T-helper 17 cell (primary cell): ENCODE measurements at regions not wholly inside any gene's neighbourhood (a gene's known extent, or its start where the extent isn't known, plus 50 kb on each side); places are given as distances from the start of the nearest gene placed in this dataset.

Source experiments
- ATAC-seq: fragments of 150-1000 bp; cut with Tn5 transposase; 2 replicates; pipeline ENCODE4 v1.10.0; 2021; ENCODE audit warnings: mild to moderate bottlenecking, moderate library complexity
- DNase-seq, 3 donors: peaks; one replicate each; pipeline versions ENCODE4 v3.0.0 to v3.0.0-alpha.2; 2020 to 2021
- H3K9me3 ChIP-seq: one replicate; pipeline ENCODE4 v1.7.0; 2013; ENCODE audit warnings: low read length, mild to moderate bottlenecking; ENCODE audit not compliant: control insufficient read depth, poor library complexity, severe bottlenecking
- H3K27ac Mint-ChIP-seq: one replicate; pipeline ENCODE4 v1.8.0; 2022; ENCODE audit warnings: mild to moderate bottlenecking, moderate library complexity, mixed read lengths
- H3K27me3 Mint-ChIP-seq: one replicate; pipeline ENCODE4 v1.8.0; 2022; ENCODE audit warnings: mixed read lengths
- H3K36me3 Mint-ChIP-seq: one replicate; pipeline ENCODE4 v1.8.0; 2022; ENCODE audit warnings: low read depth, mixed read lengths
- H3K4me1 Mint-ChIP-seq: one replicate; pipeline ENCODE4 v1.8.0; 2022; ENCODE audit warnings: mild to moderate bottlenecking, mixed read lengths
- H3K4me3 Mint-ChIP-seq: one replicate; pipeline ENCODE4 v1.8.0; 2022; ENCODE audit warnings: mild to moderate bottlenecking, moderate library complexity, mixed read lengths

DNA sequence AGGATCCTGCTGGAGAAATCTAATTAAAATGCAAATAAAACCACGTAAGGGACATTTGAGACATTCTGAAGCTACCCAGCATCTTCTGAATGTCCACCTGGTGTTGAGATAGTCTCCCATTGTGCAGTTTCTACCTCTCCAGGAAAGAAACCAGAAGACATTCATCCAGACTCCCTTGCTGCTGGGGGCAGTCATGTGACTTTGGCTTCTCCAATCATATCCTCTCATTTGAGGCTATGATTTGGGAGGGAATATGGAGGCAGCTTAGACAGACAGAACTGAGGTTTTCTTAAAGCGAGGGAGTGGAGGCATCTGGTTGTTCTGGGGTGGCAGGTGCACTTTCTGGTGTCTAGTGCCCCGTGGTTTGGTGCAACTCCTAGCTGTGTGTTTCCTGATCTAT, 315.2 kb upstream of the SULF2 start:
- no peaks in the 10 kb centered on the region for H3K4me1 Mint-ChIP-seq
- H3K9me3 ChIP-seq, result no peaks in the 10 kb centered on the region
- ATAC-seq, result no peak
- H3K36me3 Mint-ChIP-seq, result no peaks in the 10 kb centered on the region
- no peak for DNase-seq
- no peak overlapping the region for H3K4me3 Mint-ChIP-seq
- H3K27ac Mint-ChIP-seq, result no peak overlapping the region
- peaks cover 11% of the 10 kb centered on the region for H3K27me3 Mint-ChIP-seq

DNA sequence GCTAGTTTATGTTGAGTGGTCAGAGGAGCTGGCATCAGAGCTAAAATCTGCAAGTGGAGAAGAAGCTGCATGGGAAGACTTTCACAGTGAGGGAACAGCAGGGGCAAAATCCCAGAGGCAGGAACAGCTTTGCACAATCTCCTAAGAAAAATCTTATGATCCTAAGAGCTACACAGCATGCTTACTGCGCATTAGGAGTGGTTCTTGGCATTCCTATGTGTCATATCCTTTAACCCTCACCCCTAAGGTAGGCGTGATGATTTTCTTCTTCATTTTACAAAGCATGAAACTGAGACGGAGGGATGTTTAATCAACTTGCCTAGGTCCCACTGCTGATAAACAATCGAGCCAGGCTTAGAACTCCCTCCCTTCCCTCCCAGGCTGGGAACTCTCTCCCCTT, 313.6 kb upstream of the SULF2 start:
- no peaks in the 10 kb centered on the region for H3K36me3 Mint-ChIP-seq
- no peaks in the 10 kb centered on the region for H3K4me1 Mint-ChIP-seq
- no peak overlapping the region for H3K27ac Mint-ChIP-seq
- DNase-seq (no peak), ATAC-seq (no peak)
- H3K4me3 Mint-ChIP-seq, result no peak overlapping the region
- no peaks in the 10 kb centered on the region for H3K9me3 ChIP-seq
- H3K27me3 Mint-ChIP-seq, result peaks cover 11% of the 10 kb centered on the region

DNA sequence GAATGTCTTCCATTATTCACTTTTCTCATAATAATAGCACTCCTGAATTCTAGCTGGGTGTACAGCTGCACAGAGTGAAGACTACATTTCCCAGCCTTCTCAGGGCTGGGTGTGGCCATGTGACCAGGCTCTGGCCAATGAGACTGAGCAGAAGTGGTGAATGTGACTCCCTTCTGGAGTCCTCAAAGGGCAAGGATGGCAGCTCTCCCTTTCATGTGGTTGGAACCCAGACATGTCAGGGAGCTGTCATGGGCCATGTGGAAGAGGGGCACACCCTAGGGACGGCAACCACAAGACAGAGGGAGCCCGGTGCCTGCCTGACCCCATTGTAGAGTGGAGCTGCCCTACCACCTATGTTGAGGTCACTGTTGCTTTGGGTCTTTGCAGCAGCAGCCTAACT, 312.8 kb upstream of the SULF2 start:
- no peak for ATAC-seq

DNA sequence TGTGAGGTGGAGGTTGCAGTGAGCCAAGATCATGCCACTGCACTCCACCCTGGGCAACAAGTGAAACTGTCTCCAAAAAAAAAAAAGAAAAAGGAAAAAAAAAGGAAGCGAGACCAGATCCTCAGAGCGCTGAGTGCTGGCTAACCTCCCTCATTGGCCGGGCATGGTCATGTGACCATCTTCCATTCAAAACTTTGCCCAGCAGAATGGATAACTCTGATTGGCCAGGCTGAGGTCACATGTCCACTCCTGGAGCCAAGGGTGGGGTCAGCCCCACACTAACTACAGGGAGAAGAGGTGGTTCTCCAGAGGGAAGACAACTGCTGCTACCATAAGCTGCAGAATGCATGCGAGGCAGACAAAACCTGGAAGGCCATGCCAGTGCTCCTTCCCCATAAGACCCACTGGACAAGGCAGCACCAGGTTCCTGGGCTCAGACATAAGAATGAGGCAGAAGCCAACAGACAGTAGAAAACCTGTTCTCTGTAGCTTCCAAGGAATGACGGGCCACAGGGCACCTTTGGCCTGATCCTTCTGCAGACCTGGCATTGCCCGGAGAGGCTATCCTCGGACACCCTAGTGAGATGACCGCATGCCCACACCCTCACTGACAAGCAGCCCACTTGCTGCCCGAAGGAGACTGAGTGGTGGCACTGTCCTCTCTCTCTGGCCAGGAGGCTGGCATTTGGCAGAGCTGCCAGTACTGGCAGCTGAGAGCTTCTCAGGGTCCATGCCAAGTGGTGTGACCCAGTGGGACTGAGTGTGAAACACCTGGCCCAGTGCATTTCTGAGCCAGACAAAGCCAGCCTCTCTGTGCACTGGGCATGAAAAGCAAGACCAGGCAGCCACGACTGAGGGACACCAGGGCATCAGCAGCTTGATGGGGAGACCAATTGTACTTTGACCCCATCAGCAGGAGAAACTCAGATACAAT, 311.9 kb upstream of the SULF2 start:
- no peak for ATAC-seq
- Mint-ChIP-seq H3K4me1 (no peaks in the 10 kb centered on the region), H3K27me3 (peaks cover 15% of the 10 kb centered on the region), H3K27ac (no peak overlapping the region), H3K36me3 (no peaks in the 10 kb centered on the region), H3K4me3 (no peak overlapping the region)
- no peaks in the 10 kb centered on the region for H3K9me3 ChIP-seq
- no peak for DNase-seq

More for the DNA sequence above, 312.8 kb upstream of the SULF2 start:
- H3K27me3 Mint-ChIP-seq, result peaks cover 13% of the 10 kb centered on the region
- H3K36me3 Mint-ChIP-seq, result no peaks in the 10 kb centered on the region
- H3K4me3 Mint-ChIP-seq, result no peak overlapping the region
- DNase-seq, result no peak
- no peaks in the 10 kb centered on the region for H3K4me1 Mint-ChIP-seq
- H3K27ac Mint-ChIP-seq, result no peak overlapping the region
- H3K9me3 ChIP-seq, result no peaks in the 10 kb centered on the region

DNA sequence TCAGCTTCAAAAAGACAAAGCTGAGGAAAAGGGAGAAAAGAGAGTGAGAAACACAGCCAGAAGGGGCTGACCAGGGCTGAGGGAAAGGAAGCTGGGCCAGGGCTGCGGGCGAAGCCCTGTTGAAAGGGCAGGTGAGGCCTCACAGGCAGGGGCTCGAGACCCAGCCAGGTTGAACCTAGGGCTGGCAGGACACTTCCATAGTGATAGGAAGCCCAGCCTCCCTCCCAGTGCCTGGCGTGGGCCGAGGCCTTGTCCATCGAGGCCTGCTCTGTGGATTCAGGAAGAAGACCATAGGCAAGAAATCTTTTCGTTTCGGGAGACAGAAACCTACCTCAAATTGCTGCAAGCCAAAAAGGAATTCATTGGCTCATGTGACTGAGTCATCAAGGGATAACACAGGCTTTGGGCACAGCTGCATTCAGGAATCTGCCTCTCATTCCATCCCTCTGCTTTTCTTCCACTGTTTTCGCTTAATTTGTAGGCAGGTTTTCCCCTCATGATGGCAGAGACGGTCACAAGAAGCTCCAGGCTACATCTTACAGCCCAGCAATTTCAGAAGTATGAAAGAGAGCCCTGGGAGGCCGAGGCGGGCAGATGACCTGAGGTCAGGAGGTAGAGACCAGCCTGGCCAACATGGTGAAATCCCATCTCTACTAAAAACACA, 311.1 kb upstream of the SULF2 start:
- H3K9me3 ChIP-seq, result no peaks in the 10 kb centered on the region
- peaks cover 17% of the 10 kb centered on the region for H3K27me3 Mint-ChIP-seq
- DNase-seq, result no peak
- H3K4me3 Mint-ChIP-seq, result no peak overlapping the region
- no peak for ATAC-seq
- H3K27ac Mint-ChIP-seq, result no peak overlapping the region
- no peaks in the 10 kb centered on the region for H3K36me3 Mint-ChIP-seq
- H3K4me1 Mint-ChIP-seq, result no peaks in the 10 kb centered on the region

DNA sequence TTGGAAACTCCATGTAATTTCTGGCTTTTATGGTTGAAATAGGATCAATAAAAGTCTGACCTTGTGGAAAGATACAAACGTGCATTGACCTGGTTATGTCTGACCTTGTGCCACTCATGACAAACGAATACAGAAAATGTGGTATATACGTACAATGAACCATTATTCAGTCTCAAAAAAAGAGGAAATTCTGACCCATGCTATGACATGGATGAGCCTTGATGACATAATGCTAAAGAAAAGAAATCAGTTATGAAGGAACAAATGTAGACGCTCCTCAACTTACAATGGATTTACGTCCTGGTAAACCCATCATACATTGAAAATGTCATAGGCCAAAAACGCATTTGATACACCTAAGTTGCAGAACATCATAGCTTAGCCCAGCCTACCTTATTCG, 309.7 kb upstream of the SULF2 start:
- ATAC-seq, result no peak
- H3K36me3 Mint-ChIP-seq, result no peaks in the 10 kb centered on the region
- H3K27ac Mint-ChIP-seq, result no peak overlapping the region
- peaks cover 27% of the 10 kb centered on the region for H3K27me3 Mint-ChIP-seq
- no peak for DNase-seq
- H3K4me1 Mint-ChIP-seq, result no peaks in the 10 kb centered on the region
- H3K9me3 ChIP-seq, result no peaks in the 10 kb centered on the region
- no peak overlapping the region for H3K4me3 Mint-ChIP-seq

DNA sequence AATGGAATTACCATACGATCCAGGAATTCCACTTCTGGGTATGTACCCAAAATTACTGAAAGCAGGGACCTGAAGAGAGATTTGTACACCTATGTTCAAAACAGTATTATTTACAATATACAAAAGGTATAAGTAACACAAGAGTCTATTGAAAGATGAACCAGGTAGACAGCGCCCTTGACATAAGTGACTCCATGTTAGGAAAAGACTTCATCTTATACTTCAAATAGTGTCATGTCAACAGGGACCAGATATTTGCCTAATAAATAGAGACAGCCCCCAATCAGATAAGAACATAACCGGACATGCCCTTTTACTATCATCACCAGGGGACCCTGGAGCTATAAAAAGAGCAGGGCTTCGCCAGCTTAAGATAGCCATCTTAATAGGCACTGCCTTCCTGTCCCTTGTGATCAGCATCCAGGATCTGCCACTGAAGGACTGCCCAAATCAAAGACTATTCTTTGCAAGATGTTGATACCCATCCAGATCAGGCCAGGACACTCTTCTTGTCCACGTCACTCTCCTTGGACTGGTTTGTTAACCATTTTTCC, 309.0 kb upstream of the SULF2 start:
- Mint-ChIP-seq H3K4me1 (no peaks in the 10 kb centered on the region), H3K4me3 (no peak overlapping the region), H3K27ac (no peak overlapping the region), H3K27me3 (peaks cover 33% of the 10 kb centered on the region), H3K36me3 (no peaks in the 10 kb centered on the region)
- DNase-seq (no peak), ATAC-seq (no peak)
- H3K9me3 ChIP-seq, result no peaks in the 10 kb centered on the region

DNA sequence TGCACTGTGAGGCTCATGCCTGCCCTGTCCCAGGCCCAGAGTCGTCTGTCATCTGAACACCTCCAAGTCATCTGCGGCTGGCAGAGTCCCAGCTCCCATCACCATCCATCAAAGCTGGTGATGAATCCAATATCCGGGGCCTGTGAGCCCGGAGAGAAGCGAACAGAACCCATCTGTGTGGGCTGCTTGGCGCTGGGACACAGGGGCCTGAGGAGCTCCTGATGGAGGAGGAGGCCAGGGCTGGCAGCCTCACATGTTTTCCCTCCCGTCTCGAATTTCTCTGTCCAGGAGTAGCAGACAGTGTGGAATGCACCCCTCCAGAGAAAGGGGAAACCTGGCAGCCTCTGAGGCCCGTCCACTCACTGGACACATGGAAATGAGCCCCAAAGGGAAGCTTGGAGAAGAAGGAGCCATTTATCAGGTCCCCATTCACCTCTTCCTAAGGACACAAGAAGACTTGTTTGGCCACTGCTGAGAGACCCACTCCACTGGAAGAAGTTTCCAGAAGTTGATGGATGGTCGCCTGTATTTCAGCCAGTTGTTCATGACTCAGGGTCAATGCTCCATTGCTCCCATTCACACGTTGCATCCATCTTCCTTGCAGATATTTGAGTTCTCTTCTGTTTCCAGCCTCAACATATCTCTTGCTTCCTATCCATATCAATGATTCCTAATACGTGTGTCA, 307.5 kb upstream of the SULF2 start:
- H3K27me3 Mint-ChIP-seq, result peaks cover 45% of the 10 kb centered on the region
- DNase-seq (no peak), ATAC-seq (no peak)
- no peaks in the 10 kb centered on the region for H3K36me3 Mint-ChIP-seq
- H3K27ac Mint-ChIP-seq, result no peak overlapping the region
- no peak overlapping the region for H3K4me3 Mint-ChIP-seq
- no peaks in the 10 kb centered on the region for H3K4me1 Mint-ChIP-seq
- H3K9me3 ChIP-seq, result no peaks in the 10 kb centered on the region

DNA sequence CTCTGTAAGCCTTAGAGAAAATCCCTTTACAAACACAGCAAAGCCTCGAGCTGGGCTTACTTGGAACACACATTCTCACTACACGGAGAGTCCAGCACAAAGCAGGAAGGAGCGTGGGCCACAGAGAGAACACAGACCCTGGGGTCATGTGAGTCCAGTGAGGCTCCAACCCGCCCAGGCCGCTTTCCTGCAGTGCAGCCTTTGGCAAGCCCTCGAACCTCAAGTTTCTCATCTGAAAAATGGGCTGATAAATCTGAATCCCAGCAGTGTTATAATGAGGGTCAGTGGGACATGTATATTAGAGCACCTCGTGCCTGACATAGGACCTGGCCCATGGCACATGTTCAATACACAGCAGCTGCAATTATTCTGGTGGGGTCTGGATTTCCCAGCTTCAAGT, 305.5 kb upstream of the SULF2 start:
- DNase-seq (no peak), ATAC-seq (no peak)
- Mint-ChIP-seq H3K27me3 (peaks cover 61% of the 10 kb centered on the region), H3K4me3 (no peak overlapping the region), H3K27ac (no peak overlapping the region), H3K36me3 (no peaks in the 10 kb centered on the region), H3K4me1 (no peaks in the 10 kb centered on the region)
- no peaks in the 10 kb centered on the region for H3K9me3 ChIP-seq

DNA sequence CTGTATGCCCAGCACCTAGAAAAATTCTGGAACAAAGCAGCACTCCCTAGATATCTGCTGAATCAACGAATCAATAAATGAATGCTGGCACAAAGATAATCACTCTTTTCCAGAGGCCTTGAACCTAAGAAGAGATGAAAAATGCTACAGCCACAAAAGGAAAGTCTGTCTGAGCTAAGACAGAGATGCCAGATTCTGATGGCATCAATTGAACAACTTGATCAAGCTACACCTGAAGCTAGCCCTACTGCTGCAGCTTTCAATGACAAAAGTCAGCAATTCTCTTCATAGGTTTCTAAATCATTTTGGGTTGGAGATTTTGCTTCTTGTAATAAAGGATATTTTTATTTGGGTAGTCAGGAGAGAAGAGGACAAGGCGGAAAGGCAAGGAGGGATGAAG, 305.0 kb upstream of the SULF2 start:
- ATAC-seq, result no peak

DNA sequence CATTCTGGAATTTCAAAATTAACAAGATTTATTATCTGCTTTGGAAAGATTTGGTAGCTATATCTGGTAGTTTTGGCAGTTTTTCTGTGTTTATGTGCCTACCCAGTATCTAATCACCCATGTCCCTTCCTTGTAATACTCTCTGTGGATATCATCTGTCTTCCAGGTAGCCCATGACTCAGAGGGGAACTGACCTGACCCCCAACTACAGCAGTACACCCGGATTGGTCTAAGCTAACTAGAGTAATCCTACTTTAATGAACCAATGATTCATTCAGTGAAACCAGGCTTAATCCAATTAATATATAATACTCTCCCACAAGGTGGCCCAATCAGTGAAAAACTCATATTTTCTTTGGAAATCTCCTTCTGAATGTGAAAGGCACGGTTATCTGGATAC, 295.3 kb upstream of the SULF2 start:
- no peak for ATAC-seq
- DNase-seq, result no peak
- Mint-ChIP-seq H3K27ac (no peak overlapping the region), H3K27me3 (peaks cover 47% of the 10 kb centered on the region), H3K4me1 (no peaks in the 10 kb centered on the region), H3K4me3 (no peak overlapping the region), H3K36me3 (no peaks in the 10 kb centered on the region)
- no peaks in the 10 kb centered on the region for H3K9me3 ChIP-seq

More for the DNA sequence above, 305.0 kb upstream of the SULF2 start:
- Mint-ChIP-seq H3K36me3 (no peaks in the 10 kb centered on the region), H3K27me3 (peaks cover 64% of the 10 kb centered on the region), H3K4me3 (no peak overlapping the region), H3K4me1 (no peaks in the 10 kb centered on the region), H3K27ac (no peak overlapping the region)
- no peaks in the 10 kb centered on the region for H3K9me3 ChIP-seq
- DNase-seq, result no peak

DNA sequence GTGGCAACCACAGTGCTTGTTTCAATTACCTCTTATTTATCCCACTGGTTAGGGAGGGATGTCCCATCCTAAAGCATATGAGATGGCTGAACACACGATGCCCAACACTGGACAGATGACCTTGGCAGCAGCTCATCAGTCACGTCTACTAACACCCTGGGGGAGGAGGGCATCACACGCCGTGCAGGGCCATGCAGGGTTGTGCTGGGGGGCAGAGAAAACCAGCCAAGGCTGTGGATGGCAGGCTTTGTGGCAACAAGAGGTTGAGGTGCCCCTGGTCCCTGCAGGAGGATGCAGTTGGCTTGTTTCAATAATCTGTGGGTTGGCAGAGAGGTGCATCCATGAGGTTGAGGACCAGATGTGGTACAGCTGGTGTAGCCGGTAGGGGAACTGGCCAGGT, 293.7 kb upstream of the SULF2 start:
- H3K36me3 Mint-ChIP-seq, result no peaks in the 10 kb centered on the region
- no peak overlapping the region for H3K27ac Mint-ChIP-seq
- H3K9me3 ChIP-seq, result no peaks in the 10 kb centered on the region
- DNase-seq, result no peak
- H3K27me3 Mint-ChIP-seq, result peaks cover 58% of the 10 kb centered on the region
- no peaks in the 10 kb centered on the region for H3K4me1 Mint-ChIP-seq
- H3K4me3 Mint-ChIP-seq, result no peak overlapping the region
- no peak for ATAC-seq

DNA sequence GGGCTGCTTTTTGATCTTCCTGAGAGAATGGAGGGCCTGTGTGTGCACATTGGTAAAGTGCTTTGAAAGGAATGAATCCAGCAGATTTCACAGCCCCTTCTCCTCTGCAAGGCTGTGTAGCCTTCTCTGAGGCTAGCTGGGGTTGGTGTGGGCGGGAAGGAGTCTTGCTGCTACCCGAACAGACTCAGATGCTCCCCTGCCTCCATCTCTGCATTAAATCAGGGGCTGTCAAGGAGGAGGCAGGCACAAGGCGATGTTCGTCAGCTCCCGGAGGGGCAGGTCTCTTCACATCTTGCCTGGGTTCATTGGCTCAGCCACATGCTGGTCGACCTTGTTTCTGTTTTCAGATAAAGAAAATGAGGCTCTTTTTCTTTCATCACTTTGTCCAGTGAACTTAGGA, 291.5 kb upstream of the SULF2 start:
- H3K4me3 Mint-ChIP-seq, result no peak overlapping the region
- no peak overlapping the region for H3K27ac Mint-ChIP-seq
- ATAC-seq (no peak), DNase-seq (no peak)
- no peaks in the 10 kb centered on the region for H3K4me1 Mint-ChIP-seq
- no peaks in the 10 kb centered on the region for H3K36me3 Mint-ChIP-seq
- H3K27me3 Mint-ChIP-seq, result peaks cover 57% of the 10 kb centered on the region
- no peaks in the 10 kb centered on the region for H3K9me3 ChIP-seq
